Activated CD8-positive, alpha-beta memory T cell treated with anti-CD3 and anti-CD28 coated beads, Interleukin-2, amount 50 U/mL, for 1 hour (primary cell): ENCODE measurements at regions not wholly inside any gene's neighbourhood (a gene's known extent, or its start where the extent isn't known, plus 50 kb on each side); places are given as distances from the start of the nearest gene placed in this dataset.

Experiments used
- DNase-seq: peaks from one replicate; pipeline ENCODE4 v3.0.0-alpha.2; 2020; ENCODE audit errors: extremely low read depth

- DNase-seq: no peak
These were observed 544.6 kb upstream of the NECTIN3 start for GRCh38 chr3:110526777-110527727.

- DNase-seq: no peak
These were observed 543.1 kb upstream of the NECTIN3 start for GRCh38 chr3:110528305-110529121.

GRCh38 chr3:110530902-110531301, 540.7 kb upstream of the NECTIN3 start:
- no peak for DNase-seq

- DNase-seq: no peak
These were observed 538.5 kb upstream of the NECTIN3 start for GRCh38 chr3:110533089-110533488.

- DNase-seq: no peak
These were observed 529.0 kb upstream of the NECTIN3 start for GRCh38 chr3:110542552-110543150.

- DNase-seq: no peak
These were observed 526.9 kb upstream of the NECTIN3 start for GRCh38 chr3:110544730-110545129.

- no peak for DNase-seq
These were observed 521.1 kb upstream of the NECTIN3 start for GRCh38 chr3:110550511-110550910.

GRCh38 chr3:110562621-110563020, 509.0 kb upstream of the NECTIN3 start:
- no peak for DNase-seq

GRCh38 chr3:110564674-110565073, 506.9 kb upstream of the NECTIN3 start:
- DNase-seq: no peak

GRCh38 chr3:110567029-110567428, 504.6 kb upstream of the NECTIN3 start:
- DNase-seq: no peak

- no peak for DNase-seq
These were observed 503.4 kb upstream of the NECTIN3 start for GRCh38 chr3:110568246-110568645.

- no peak for DNase-seq
These were observed 502.5 kb upstream of the NECTIN3 start for GRCh38 chr3:110569073-110569472.

- DNase-seq: no peak
These were observed 495.9 kb upstream of the NECTIN3 start for GRCh38 chr3:110575702-110576101.

- no peak for DNase-seq
These were observed 494.7 kb upstream of the NECTIN3 start for GRCh38 chr3:110576960-110577359.

GRCh38 chr3:110577854-110578253, 493.8 kb upstream of the NECTIN3 start:
- no peak for DNase-seq

- DNase-seq: no peak
These were observed 491.6 kb upstream of the NECTIN3 start for GRCh38 chr3:110579840-110580550.

GRCh38 chr3:110583373-110583935, 488.2 kb upstream of the NECTIN3 start:
- no peak for DNase-seq

- no peak for DNase-seq
These were observed 482.7 kb upstream of the NECTIN3 start for GRCh38 chr3:110588906-110589305.

- DNase-seq: no peak
These were observed 482.3 kb upstream of the NECTIN3 start for GRCh38 chr3:110589341-110589740.

- no peak for DNase-seq
These were observed 477.9 kb upstream of the NECTIN3 start for GRCh38 chr3:110593749-110594148.

GRCh38 chr3:110598847-110599490, 472.6 kb upstream of the NECTIN3 start:
- DNase-seq: no peak
